GM23338 (cell line): ENCODE measurements at regions not wholly inside any gene's neighbourhood (a gene's known extent, or its start where the extent isn't known, plus 50 kb on each side); places are given as distances from the start of the nearest gene placed in this dataset.

ENCODE experiments used
- ATAC-seq: fragments of 200-7000 bp; cut with Tn5 transposase; 3 replicates; pipeline ENCODE4 v1.9.1; 2020
- DNase-seq: peaks from one replicate; pipeline ENCODE4 v3.0.0-alpha.2; 2015; ENCODE audit warnings: low spot score
- H2AFZ ChIP-seq: fragments of 200-600 bp; sonication (generic); 2 replicates; pipeline ENCODE4 v1.8.0; 2016; ENCODE audit warnings: antibody characterized with exemption, mild to moderate bottlenecking, moderate library complexity
- H3F3A ChIP-seq: fragments of 200-600 bp; sonication (generic); replicated peaks from 2 replicates; pipeline ENCODE4 v1.8.0; 2017; ENCODE audit warnings: antibody characterized with exemption, mixed run types, low read depth
- H3K27ac ChIP-seq: fragments of 200-600 bp; sonication (generic); 2 replicates; pipeline ENCODE4 v1.6.1; 2016; ENCODE audit warnings: low read depth
- H3K27me3 ChIP-seq: fragments of 200-600 bp; sonication (generic); 2 replicates; pipeline ENCODE4 v1.8.0; 2016; ENCODE audit warnings: mild to moderate bottlenecking, mixed run types, moderate library complexity; ENCODE audit not compliant: insufficient read depth
- H3K36me3 ChIP-seq: fragments of 200-600 bp; sonication (generic); 2 replicates; pipeline ENCODE4 v1.8.0; 2016; ENCODE audit warnings: mild to moderate bottlenecking; ENCODE audit not compliant: insufficient read depth
- H3K4me1 ChIP-seq: fragments of 200-600 bp; sonication (generic); 2 replicates; pipeline ENCODE4 v1.8.0; 2016; ENCODE audit warnings: mild to moderate bottlenecking, moderate library complexity; ENCODE audit not compliant: insufficient read depth
- H3K4me2 ChIP-seq: fragments of 200-600 bp; sonication (generic); 2 replicates; pipeline ENCODE4 v1.7.1; 2017; ENCODE audit warnings: mixed run types
- H3K4me3 ChIP-seq: fragments of 200-600 bp; sonication (generic); 2 replicates; pipeline ENCODE4 v1.6.1; 2016; ENCODE audit warnings: mixed run types
- H3K79me2 ChIP-seq: fragments of 200-600 bp; sonication (generic); replicated peaks from 2 replicates; pipeline ENCODE4 v1.8.0; 2017; ENCODE audit warnings: mild to moderate bottlenecking; ENCODE audit not compliant: insufficient read depth
- H3K9me2 ChIP-seq: fragments of 200-600 bp; sonication (generic); 2 replicates; pipeline ENCODE4 v1.8.0; 2017; ENCODE audit not compliant: insufficient read depth
- H4K20me1 ChIP-seq: fragments of 200-600 bp; sonication (generic); replicated peaks from 2 replicates; pipeline ENCODE4 v1.8.0; 2017; ENCODE audit warnings: mild to moderate bottlenecking; ENCODE audit not compliant: insufficient read depth
- H3K27ac Mint-ChIP-seq: 2 replicates; pipeline ENCODE4 v1.8.0; 2020; ENCODE audit warnings: inconsistent platforms, mild to moderate bottlenecking, moderate library complexity, mixed read lengths
- H3K27me3 Mint-ChIP-seq: 3 replicates; pipeline ENCODE4 v1.8.0; 2022; ENCODE audit warnings: low read depth, mild to moderate bottlenecking, moderate library complexity, mixed read lengths, inconsistent platforms; ENCODE audit not compliant: insufficient read depth, poor library complexity
- H3K36me3 Mint-ChIP-seq: 3 replicates; pipeline ENCODE4 v1.8.0; 2021; ENCODE audit warnings: low read depth, mild to moderate bottlenecking, inconsistent platforms, moderate library complexity, mixed read lengths
- H3K4me1 Mint-ChIP-seq: 3 replicates; pipeline ENCODE4 v1.8.0; 2020; ENCODE audit warnings: mild to moderate bottlenecking, inconsistent platforms, mixed read lengths
- H3K4me3 Mint-ChIP-seq: 3 replicates; pipeline ENCODE4 v1.8.0; 2021; ENCODE audit warnings: moderate library complexity, mild to moderate bottlenecking, inconsistent platforms, mixed read lengths
- H3K9me3 Mint-ChIP-seq: 3 replicates; pipeline ENCODE4 v1.8.0; 2020; ENCODE audit warnings: moderate library complexity, mild to moderate bottlenecking, inconsistent platforms, mixed read lengths
- CREB1 ChIP-seq: fragments of 250-450 bp; sonication (Bioruptor Pico); IDR thresholded peaks from 2 replicates; pipeline ENCODE4 v1.5.0; 2020; ENCODE audit warnings: low read depth, mild to moderate bottlenecking, moderate library complexity
- CTCF ChIP-seq, 2 experiments: fragments of 200-600 bp in 1 of 2; sonication (generic) in 1 of 2; conservative IDR thresholded peaks; 2 replicates each; pipeline versions ENCODE4 v1.5.1 to v1.6.1; 2016 to 2017; ENCODE audit warnings: antibody characterized with exemption in 2 of 2, low read depth in 2 of 2, mild to moderate bottlenecking in 2 of 2, moderate library complexity in 1 of 2
- EZH2 ChIP-seq: fragments of 200-600 bp; sonication (generic); IDR thresholded peaks from one replicate; pipeline ENCODE4 v1.8.0; 2017; ENCODE audit warnings: antibody characterized with exemption, mild to moderate bottlenecking, low read depth; ENCODE audit not compliant: unreplicated experiment
- JUNB ChIP-seq: IDR thresholded peaks from one replicate; pipeline ENCODE4 v1.6.1; 2016; ENCODE audit warnings: antibody characterized with exemption; ENCODE audit not compliant: unreplicated experiment
- NANOG ChIP-seq: IDR thresholded peaks from 2 replicates; pipeline ENCODE4 v1.6.1; 2016; ENCODE audit warnings: antibody characterized with exemption, borderline replicate concordance
- POLR2AphosphoS5 ChIP-seq: IDR thresholded peaks from 2 replicates; pipeline ENCODE4 v1.6.1; 2016; ENCODE audit warnings: antibody characterized with exemption, low read depth
- STAT1 ChIP-seq: IDR thresholded peaks from one replicate; pipeline ENCODE4 v1.6.1; 2016; ENCODE audit warnings: antibody characterized with exemption; ENCODE audit not compliant: unreplicated experiment
- ZNF331 ChIP-seq: fragments of 250-450 bp; sonication (Bioruptor Pico); IDR thresholded peaks from 2 replicates; pipeline ENCODE4 v1.5.0; 2020; ENCODE audit warnings: low read depth, mild to moderate bottlenecking, moderate library complexity
- ZNF462 ChIP-seq: fragments of 250-450 bp; sonication (Bioruptor Pico); IDR thresholded peaks from 2 replicates; pipeline ENCODE4 v1.5.0; 2020; ENCODE audit warnings: mild to moderate bottlenecking, moderate library complexity
- TF ChIP-seq, protein P1 (sequence below): IDR thresholded peaks from 2 replicates; pipeline ENCODE4 v1.6.1; 2016; ENCODE audit warnings: antibody characterized with exemption

GRCh38 chr5:67300326-67300725 lies 103.7 kb upstream of the CD180 start:
- no peak overlapping the region for H3K4me2 ChIP-seq
- TF ChIP-seq JUNB = no peak
- no peak for TF ChIP-seq CTCF (conservative IDR thresholded peaks at IDR 0.05; ENCODE audit: low read depth in 2 of 2)
- TF ChIP-seq CREB1 (CRISPR knock-in tag) = no peak
- no peak for TF ChIP-seq ZNF331 (CRISPR knock-in tag)
- TF ChIP-seq EZH2 = no peak
- H4K20me1 ChIP-seq = no peaks in the 10 kb centered on the region
- no peaks in the 10 kb centered on the region; the same call in 2 of the 3 replicates for H3K36me3 Mint-ChIP-seq
- no peak overlapping the region for H3K4me3 Mint-ChIP-seq
- H3F3A ChIP-seq = no peaks in the 10 kb centered on the region
- peaks cover 16% of the 10 kb centered on the region for H3K9me2 ChIP-seq
- DNase-seq = no peak
- no peaks in the 10 kb centered on the region for H3K79me2 ChIP-seq
- H3K36me3 ChIP-seq = no peaks in the 10 kb centered on the region
- H3K9me3 Mint-ChIP-seq = no peaks in the 10 kb centered on the region
- H3K4me1 ChIP-seq = no peaks in the 10 kb centered on the region
- ATAC-seq = no peak
- H3K27ac Mint-ChIP-seq = no peak overlapping the region
- H3K4me1 Mint-ChIP-seq = no peaks in the 10 kb centered on the region
- H3K27ac ChIP-seq = no peak overlapping the region
- no peak overlapping the region for H2AFZ ChIP-seq
- H3K27me3 ChIP-seq = no peaks in the 10 kb centered on the region
- H3K27me3 Mint-ChIP-seq = no peaks in the 10 kb centered on the region
- no peak overlapping the region for H3K4me3 ChIP-seq

GRCh38 chr5:67299231-67299735 lies 102.7 kb upstream of the CD180 start:
- Histone ChIP-seq H3K4me2 (no peak overlapping the region), H3K4me1 (no peaks in the 10 kb centered on the region), H3K27me3 (no peaks in the 10 kb centered on the region), H4K20me1 (no peaks in the 10 kb centered on the region), H3K36me3 (no peaks in the 10 kb centered on the region), H3K27ac (no peak overlapping the region), H3K9me2 (peaks cover 16% of the 10 kb centered on the region), H3F3A (no peaks in the 10 kb centered on the region), H2AFZ (no peak overlapping the region), H3K79me2 (no peaks in the 10 kb centered on the region), H3K4me3 (no peak overlapping the region)
- no peaks in the 10 kb centered on the region for H3K4me1 Mint-ChIP-seq
- DNase-seq (no peak), ATAC-seq (no peak)
- no peak overlapping the region for H3K4me3 Mint-ChIP-seq
- no peaks in the 10 kb centered on the region for H3K27me3 Mint-ChIP-seq
- H3K36me3 Mint-ChIP-seq = no peaks in the 10 kb centered on the region
- H3K27ac Mint-ChIP-seq = no peak overlapping the region
- no peaks in the 10 kb centered on the region for H3K9me3 Mint-ChIP-seq
- no peak for TF ChIP-seq NANOG
- no peak for TF ChIP-seq STAT1
- no peak for TF ChIP-seq ZNF462 (CRISPR knock-in tag)
- no peak for TF ChIP-seq JUNB
- TF ChIP-seq CTCF (conservative IDR thresholded peaks at IDR 0.05; ENCODE audit: low read depth in 2 of 2) = no peak
- TF ChIP-seq POLR2AphosphoS5 = no peak
- TF ChIP-seq, protein P1, sequence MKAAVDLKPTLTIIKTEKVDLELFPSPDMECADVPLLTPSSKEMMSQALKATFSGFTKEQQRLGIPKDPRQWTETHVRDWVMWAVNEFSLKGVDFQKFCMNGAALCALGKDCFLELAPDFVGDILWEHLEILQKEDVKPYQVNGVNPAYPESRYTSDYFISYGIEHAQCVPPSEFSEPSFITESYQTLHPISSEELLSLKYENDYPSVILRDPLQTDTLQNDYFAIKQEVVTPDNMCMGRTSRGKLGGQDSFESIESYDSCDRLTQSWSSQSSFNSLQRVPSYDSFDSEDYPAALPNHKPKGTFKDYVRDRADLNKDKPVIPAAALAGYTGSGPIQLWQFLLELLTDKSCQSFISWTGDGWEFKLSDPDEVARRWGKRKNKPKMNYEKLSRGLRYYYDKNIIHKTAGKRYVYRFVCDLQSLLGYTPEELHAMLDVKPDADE = no peak
- TF ChIP-seq ZNF331 (CRISPR knock-in tag) = no peak
- no peak for TF ChIP-seq CREB1 (CRISPR knock-in tag)
